NAMALWA (cell line): ENCODE measurements at regions not wholly inside any gene's neighbourhood (a gene's known extent, or its start where the extent isn't known, plus 50 kb on each side); places are given as distances from the start of the nearest gene placed in this dataset.

Experiments used
- DNase-seq: peaks from one replicate; pipeline ENCODE4 v3.0.0-alpha.2; 2015; ENCODE audit warnings: low spot score

DNA sequence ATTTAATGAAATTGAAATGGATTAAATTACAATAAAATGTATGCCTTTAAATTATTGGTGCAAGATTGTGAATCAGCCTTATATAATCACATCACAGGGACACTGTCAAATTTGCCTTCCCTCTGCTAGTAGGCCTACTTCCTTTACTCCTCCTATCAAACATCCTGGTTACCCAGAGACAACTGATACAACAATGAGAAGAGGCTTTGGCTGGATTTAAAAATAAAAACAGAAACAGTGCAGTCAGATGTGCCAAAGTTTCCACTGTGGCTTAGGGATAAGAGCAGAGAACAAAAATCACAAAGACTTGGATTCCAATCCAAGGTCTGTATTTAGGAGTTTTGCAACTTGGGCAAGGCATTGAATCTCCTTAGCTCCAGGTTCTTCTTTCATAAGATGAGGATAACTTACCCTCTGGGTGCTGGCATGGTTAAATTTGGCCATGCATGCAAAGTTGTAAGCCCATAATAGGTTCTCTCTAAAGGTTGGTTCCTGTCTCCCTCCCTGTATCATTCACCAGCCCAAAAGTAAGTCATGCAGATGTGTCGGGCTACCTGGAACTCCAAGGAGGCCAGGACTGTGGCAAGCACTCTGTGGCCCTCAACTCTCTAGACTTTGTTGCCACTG is 99.3 kb upstream of the LRATD1 start:
- DNase-seq = no peak

DNA sequence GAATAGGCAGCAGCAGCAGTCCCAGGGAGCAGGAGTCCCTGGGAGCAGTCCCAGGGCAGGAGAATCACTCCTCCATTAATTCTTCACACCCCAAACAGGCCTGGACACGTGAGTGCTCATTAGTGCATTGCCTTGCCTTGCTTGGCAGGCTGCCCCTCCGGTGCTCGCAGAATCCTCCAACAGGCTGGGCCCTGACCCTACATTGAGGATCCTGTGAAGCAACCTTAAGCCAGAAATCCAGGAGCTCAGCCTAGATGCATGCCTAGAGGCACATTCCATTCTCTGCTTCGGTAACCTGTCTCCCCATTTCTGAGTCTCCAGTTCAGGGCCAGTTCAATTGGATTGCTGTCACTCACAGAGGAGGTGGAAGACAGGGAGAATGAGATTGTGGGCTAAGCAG is 97.4 kb upstream of the LRATD1 start:
- DNase-seq = no peak

DNA sequence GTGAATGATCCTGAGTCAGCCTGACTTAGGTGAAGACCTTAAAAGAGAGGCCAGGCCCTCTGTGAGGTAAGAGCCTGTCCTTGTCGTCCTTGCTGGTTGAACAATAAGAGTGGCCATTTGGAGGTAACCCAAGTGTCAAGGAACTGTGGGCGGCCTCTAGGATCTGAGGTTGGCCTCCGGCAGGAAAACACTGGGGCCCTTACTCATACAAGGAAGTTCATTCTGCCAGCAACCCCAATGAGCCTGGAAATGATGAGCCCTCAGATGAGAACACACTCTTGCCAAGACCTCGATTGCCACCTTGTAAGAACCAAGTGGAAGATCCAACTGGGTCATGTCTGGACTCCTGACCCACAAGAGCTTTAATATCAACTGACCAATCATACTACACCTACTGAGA is 95.5 kb upstream of the LRATD1 start:
- DNase-seq = no peak

DNA sequence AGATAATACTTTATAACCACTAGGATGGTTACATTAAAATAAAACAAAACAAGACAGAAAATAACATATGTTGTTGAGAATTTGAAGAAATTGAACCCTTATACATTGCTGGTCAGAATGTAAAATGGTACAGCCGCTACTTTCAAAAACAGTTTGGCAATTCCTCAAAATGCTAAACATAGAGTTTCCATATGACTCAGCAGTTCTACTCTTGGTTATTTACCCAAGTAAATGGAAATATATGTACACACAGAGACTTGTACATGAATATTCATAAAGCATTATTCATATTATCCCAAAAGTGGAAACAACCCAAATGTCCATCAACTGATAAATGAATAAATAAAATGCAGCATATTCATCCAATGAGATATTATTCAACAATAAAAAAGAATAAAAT is 92.5 kb upstream of the LRATD1 start:
- DNase-seq = no peak

DNA sequence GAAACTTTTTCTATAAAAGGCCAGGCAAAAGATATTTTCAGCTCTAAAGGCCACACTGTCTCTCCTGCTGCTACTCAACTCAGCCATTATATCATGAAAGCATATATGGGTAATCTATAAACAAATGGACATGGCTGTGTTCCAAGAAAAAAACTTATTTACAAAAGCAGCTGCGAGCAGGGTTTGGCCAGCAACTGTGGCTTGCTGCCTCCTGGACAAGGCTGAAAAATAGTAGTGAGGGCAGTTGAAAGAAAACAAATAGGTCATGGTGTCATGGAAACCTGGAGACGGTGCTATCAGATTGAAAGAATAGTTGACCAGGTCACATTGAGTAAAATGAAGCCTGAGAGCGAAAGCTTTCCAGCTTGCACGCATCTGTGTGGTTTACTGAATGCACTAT is 89.2 kb upstream of the LRATD1 start:
- no peak for DNase-seq

DNA sequence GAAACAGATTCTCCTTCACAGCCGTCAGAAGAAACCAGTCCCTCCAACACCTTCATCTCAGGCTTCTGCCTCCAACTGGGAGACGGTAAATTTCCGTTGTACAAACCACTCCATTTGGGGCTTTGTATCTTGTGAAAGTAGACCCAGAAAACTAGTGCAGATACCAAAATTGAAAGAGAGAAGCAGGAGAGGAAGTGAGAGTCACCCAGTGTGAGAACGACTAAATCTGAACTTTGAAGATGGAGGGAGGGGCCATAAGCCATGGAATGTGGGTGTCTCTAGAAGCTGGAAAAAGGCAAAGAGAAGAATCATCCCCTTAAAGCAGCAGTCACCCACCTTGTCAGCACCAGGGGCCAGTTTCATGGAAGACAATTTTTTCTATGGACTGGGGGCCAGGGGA is 88.3 kb upstream of the LRATD1 start:
- DNase-seq = no peak

DNA sequence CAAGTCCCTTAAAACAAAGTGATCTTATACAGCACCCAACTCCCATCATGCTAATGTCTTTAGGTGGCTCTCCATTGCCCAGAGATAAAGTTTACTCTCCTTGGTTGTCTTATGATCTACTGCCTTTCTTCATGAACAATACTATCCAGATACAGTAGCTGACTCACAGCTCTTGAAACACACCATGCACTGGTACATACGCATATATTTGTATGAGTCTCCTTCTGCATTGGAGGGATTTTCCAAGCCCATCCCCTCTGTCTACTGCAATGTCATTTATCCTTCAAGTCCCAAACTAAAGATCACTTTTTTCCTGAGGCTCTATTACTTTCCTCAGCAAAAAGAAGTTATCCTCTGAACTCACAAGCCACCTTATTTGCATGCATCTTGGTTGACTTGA is 84.7 kb upstream of the LRATD1 start:
- no peak for DNase-seq

DNA sequence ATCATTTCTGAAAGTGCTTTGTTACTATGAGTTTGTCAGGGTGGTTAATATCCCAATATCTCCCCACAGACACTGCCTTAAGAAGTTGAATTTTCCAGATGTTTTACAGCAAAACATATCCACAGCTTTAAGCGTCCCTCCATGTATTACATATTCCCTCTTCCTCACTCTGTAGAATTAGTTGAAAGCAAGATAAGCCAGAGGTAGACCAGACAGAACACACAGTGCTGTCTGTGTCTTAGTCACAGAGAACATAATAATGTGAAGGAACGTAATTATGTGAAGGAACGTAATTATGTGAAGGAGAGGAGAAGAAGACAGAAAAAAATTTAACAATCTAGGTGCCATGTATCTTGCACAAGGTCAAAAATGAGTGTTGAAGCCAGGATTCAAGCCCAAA is 81.9 kb upstream of the LRATD1 start:
- no peak for DNase-seq

DNA sequence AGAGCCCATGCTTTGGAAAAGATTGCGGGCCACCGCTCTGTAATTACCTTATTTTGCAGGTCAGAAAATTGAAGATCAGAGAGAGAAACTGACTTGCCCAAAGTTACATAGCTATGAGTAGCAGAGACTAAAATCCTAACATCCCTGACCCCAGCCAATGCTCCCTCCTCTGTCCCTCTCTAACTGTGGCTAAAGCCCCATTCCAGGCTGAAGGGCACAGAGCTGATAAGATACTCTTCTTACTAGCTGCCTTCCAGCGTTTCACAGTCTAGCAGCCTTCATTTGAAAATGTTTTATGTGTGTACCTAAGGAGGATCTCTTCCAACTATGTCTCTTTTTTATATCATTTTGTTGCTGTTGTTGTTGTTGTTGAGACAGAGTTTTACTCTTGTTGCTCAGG is 81.4 kb upstream of the LRATD1 start:
- DNase-seq = no peak

DNA sequence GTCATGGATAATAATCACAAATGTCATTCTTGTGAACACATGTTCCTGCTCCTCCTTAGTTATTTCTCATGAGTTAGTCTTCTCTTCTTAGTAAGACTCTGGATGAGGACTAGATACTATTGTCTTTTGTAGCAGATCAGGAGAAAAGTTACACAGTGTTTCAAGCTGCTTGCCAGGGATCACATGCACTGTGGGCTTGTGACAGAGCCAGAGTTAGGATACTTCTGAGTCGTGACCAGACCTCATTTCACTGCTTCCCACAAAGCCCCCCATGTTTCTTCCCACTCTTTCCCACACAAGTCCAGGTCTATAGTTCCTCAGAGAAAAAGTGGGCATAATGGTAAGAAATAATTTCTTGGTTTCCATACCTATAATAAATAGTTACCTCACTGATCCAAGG is 80.2 kb upstream of the LRATD1 start:
- no peak for DNase-seq

DNA sequence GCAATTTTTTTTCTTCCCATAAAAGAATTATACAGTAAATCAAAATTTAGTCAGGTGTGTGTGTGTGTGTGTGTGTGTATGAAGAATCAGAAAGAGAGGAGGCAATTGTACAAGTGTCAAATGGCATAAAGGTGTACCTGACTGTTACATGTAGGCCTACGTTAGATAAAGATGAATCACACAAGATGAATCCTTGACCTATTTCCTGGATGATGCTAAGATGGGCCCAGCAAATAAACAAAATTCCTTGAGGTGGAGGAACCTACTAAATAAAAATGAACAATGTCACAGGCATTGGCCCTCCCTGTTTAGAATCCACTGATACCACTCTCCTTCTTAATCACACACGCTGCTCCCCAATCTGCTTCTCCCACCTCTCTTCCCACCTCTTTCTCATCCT is 79.7 kb upstream of the LRATD1 start:
- DNase-seq = no peak

DNA sequence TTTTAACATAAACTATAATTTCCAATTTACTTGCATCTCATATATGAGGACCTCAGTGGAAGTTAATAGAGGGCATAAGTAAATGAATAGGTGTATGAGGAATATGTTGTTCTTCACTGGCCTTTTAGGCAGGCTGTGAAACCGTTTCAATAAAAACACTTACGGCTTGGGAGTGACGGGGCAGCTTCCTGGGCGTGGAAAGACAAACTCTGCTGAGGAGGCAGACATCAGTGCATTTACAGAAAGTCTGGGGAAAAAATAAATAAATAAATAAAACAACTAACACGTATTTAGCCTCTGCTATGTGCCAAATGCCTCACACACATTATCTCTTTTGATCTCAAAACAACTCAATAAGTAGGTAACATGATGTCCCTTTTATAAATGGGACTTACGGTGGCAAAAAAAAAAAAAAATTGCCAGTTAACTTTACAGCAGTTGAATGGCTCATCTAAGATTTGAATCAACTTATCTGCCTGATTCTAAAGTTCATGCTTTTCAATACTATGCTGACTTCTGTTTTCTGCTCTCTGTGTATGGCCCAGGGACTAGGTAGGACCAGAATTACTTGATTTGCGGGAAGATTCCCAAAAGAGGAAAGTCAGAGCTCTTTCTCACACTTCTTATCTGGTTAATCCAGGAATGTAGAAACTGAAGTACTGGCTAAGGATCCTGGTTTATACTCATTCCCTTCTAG is 77.5 kb upstream of the LRATD1 start:
- no peak for DNase-seq

DNA sequence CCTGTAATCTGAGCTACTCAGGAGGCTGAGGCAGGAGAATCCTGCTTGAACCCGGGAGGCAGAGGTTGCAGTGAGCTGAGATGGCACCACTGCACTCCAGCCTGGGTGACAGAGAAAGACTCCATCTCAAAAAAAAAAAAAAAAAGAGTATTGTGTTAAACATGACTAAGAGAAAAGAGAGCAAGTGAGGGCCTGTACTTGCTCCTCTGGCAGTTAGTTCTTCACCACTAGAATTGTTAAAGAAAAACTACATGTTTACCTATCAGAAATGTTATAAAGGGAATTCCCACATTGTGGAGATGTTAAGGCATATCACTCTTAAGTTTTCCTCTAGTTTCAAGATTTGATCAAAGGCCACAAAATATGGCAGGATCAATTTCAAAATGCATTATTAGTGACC is 75.4 kb upstream of the LRATD1 start:
- DNase-seq = no peak

DNA sequence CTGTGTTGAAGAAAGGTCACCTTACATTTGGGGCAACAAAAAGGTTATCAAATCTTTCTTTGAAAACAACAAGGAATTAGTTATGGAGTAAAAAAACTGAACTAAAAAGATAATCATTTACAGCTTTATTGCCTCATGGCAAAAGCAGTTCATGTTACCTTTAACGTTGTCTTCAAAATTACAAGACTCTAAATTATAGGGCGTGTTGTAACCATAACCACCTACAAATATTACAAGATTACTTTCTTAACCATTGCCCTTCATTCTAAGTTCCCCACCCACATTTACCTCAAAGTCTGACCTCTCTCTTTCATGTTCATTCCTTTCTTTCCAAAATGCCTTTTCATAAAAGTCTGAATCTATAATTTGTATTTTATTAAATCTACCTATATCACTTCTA is 74.6 kb upstream of the LRATD1 start:
- no peak for DNase-seq

DNA sequence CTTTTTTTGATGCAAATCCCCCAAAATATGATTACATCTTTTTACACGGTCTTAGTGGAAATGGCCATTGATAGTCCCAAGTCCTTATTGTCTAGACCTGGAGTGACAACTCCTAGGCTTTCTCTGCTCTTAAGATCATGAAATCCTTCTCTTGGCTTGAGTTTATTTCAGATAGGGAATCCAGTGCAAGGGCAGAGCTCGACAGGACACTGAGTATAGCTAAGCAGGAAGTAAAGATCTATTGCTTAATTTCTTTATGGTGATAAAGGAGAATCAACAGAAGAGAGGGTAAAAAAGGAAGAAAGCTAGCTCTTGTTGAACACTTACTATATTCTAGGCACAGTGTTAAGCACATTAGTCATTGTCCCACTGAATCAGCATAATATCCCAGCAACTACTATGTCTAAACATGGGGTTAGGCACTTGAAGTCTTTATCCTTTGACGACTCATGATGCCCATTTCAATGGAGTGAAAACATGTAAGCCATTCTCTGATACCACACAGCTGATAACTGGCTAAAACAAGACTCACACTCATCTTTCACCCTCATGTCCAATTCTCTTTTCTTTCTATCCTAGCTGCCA is 74.1 kb upstream of the LRATD1 start:
- DNase-seq = no peak

DNA sequence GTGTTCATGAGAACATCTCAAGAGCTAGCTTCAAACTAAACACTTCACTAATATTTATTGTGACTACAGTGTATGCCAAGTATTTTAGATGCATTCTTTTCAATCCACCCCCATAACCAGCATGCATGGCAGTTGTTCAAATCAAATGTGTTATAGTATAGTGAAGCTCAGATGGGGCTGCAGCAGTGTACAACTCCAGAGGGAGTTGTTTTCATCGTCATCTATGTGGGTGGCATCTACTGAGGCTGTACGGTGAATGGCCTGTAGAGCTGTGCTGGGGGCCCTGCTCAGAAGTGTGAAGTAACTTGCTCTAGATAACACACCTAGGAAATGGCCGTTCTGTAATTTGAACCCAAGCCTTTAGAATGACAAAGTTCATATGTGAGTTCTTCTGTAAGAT is 71.8 kb upstream of the LRATD1 start:
- DNase-seq = no peak

DNA sequence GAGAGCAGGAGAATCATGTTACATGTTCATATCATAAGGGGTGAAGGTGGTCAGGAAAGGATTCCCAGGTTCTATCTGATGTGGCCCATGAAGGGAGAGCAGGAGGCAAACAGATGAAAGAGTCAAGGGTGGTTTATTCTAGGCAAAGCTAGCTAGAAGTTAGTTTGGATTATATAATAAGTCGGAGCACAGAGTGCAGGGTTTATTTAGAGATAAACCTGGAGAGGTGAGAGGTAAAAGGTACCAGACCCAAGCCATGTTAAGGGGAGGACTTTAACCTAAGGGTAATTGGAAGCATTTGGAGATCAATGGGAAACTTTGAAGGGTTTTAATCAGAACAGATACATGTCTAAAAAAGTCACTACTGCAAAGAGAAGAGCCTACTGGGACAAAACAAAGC is 69.2 kb upstream of the LRATD1 start:
- no peak for DNase-seq

DNA sequence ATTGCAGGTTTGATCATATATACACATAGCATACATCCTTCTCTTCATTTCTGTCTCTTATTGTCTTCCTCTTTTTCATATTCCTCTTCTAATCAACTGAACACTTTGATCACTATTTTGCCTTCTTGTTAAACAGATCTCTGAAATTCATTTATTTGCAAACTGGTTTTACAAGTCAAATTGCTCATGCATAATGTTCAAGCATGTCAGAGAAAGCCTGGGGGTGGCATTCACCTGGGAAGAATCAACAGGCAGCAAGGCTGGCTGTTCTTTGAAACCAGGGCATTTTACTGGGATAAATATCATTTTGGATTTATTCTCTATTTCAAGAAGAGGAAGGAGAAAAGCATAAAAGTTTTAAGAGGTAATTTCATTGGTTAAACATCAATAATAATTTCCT is 66.9 kb upstream of the LRATD1 start:
- DNase-seq = no peak

DNA sequence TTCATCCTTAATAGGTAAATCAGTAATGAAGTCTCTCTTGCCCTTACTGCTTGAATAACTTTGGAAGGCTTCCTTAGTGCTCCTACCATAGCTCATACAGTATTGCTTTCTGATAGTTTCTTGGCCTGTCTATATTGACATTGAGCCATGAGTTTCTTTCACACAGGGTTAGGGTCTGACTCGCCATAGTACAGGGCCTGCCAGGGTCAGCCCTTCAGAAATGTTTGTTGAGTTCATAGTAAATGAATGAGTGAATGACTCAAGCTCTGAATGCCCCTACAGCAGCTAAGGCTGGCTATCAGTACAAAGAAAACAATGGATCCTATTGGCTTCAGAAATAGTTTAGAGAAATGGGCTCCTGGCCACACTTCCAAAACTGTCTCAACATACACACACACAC is 65.0 kb upstream of the LRATD1 start:
- no peak for DNase-seq

DNA sequence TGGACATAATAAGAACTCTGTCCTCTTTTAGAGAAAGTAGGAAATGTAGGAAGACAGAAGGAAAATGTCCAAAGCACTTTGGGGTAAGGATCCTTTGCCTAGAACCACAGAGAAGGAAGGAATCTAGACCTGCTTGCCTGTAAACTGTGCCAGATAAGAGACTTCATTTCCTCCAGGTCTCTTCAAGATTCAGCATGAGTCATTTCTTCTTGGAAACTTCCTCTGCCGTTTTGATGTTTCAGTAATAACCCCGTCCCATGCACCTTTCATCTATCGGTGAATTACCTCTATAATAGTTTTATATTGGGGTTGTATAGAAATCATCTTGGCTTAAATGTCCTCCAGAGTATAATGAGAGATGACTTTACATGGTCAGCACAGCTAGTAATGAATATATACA is 63.2 kb upstream of the LRATD1 start:
- no peak for DNase-seq

DNA sequence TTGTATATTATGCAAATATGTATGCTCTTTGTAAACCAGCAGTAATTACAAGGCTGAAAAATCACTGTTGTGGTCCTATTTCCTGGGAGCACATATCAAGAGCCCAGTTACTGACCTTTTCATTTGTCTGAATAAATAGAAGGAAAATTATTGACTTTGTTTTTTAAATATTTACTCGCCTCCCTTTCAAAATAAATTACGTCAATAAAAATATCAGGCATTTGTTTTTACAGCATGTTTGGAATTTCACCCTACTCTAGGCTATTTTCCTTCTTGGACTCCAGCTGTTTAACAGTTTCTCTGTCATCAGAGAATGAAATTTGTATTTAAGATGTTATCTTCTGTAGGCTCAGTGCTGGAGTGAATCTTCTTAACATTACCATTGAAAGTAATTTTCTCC is 59.9 kb upstream of the LRATD1 start:
- DNase-seq = no peak

DNA sequence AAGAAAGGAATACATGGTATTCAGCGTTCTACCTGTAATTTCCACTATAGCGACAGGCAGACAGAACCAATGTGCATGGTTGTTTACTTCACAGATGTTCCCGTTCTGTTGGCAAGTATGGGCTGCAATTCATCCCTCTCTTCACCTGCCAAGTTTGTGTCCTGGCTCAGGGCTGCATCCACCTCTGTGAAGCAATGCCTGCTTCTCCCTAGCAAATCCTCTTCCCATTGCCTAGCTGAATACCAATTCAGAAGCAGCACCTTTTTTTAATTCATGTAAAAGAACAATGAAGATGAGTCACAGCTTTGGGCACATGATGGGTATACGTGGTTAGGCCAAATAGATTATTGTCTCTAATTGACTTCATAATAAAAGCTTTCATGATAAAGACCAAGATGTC is 54.7 kb upstream of the LRATD1 start:
- DNase-seq = no peak
